KMS-11 (cell line): ENCODE measurements at regions not wholly inside any gene's neighbourhood (a gene's known extent, or its start where the extent isn't known, plus 50 kb on each side); places are given as distances from the start of the nearest gene placed in this dataset.

Experiments
- H2AFZ ChIP-seq: fragments of 200-600 bp; sonication (generic); 2 replicates; pipeline ENCODE4 v1.6.1; 2016; ENCODE audit warnings: antibody characterized with exemption, mixed run types, low read depth
- H3K27ac ChIP-seq: fragments of 200-600 bp; sonication (generic); 2 replicates; pipeline ENCODE4 v1.6.1; 2016; ENCODE audit warnings: mild to moderate bottlenecking, mixed run types
- H3K27me3 ChIP-seq: fragments of 200-600 bp; sonication (generic); 2 replicates; pipeline ENCODE4 v1.6.1; 2017; ENCODE audit warnings: mild to moderate bottlenecking, low read depth, mixed run types, moderate library complexity; ENCODE audit not compliant: insufficient read depth
- H3K36me3 ChIP-seq: fragments of 200-600 bp; sonication (generic); 2 replicates; pipeline ENCODE4 v1.6.1; 2017; ENCODE audit warnings: mild to moderate bottlenecking, mixed run types; ENCODE audit not compliant: insufficient read depth
- H3K4me1 ChIP-seq: fragments of 200-600 bp; sonication (generic); 2 replicates; pipeline ENCODE4 v1.6.1; 2016; ENCODE audit warnings: mild to moderate bottlenecking, low read depth, mixed run types; ENCODE audit not compliant: poor library complexity, severe bottlenecking
- H3K4me2 ChIP-seq: fragments of 200-600 bp; sonication (generic); 2 replicates; pipeline ENCODE4 v1.7.0; 2016; ENCODE audit warnings: mild to moderate bottlenecking, mixed run types
- H3K4me3 ChIP-seq: fragments of 200-600 bp; sonication (generic); IDR thresholded peaks from 2 replicates; pipeline ENCODE4 v1.6.1; 2017; ENCODE audit warnings: low read depth, low read length, mixed read lengths; ENCODE audit not compliant: insufficient read depth
- H3K79me2 ChIP-seq: fragments of 200-600 bp; sonication (generic); 2 replicates; pipeline ENCODE4 v1.6.1; 2016; ENCODE audit warnings: low read depth, mixed run types; ENCODE audit not compliant: insufficient read depth
- H3K9ac ChIP-seq: fragments of 200-600 bp; sonication (generic); 2 replicates; pipeline ENCODE4 v1.6.1; 2016; ENCODE audit warnings: mild to moderate bottlenecking, mixed run types
- H4K20me1 ChIP-seq: fragments of 200-600 bp; sonication (generic); 2 replicates; pipeline ENCODE4 v1.6.1; 2016; ENCODE audit warnings: mild to moderate bottlenecking, mixed run types; ENCODE audit not compliant: insufficient read depth
- CTCF ChIP-seq: fragments of 200-600 bp; sonication (generic); conservative IDR thresholded peaks from 2 replicates; pipeline ENCODE4 v1.6.1; 2017; ENCODE audit warnings: low read depth, mild to moderate bottlenecking, antibody characterized with exemption, low read length, moderate library complexity, mixed read lengths

- Histone ChIP-seq H4K20me1 (no peaks in the 10 kb centered on the region), H3K4me1 (no peaks in the 10 kb centered on the region), H3K27me3 (no peaks in the 10 kb centered on the region), H3K27ac (no peak overlapping the region), H3K4me3 (no peak overlapping the region), H3K9ac (no peak overlapping the region), H2AFZ (no peak overlapping the region), H3K4me2 (no peak overlapping the region), H3K36me3 (no peaks in the 10 kb centered on the region), H3K79me2 (no peaks in the 10 kb centered on the region)
- TF ChIP-seq CTCF: no peak
Observed at GRCh38 chr18:47716632-47717185, 213.8 kb downstream of the SMAD2 start.

DNA sequence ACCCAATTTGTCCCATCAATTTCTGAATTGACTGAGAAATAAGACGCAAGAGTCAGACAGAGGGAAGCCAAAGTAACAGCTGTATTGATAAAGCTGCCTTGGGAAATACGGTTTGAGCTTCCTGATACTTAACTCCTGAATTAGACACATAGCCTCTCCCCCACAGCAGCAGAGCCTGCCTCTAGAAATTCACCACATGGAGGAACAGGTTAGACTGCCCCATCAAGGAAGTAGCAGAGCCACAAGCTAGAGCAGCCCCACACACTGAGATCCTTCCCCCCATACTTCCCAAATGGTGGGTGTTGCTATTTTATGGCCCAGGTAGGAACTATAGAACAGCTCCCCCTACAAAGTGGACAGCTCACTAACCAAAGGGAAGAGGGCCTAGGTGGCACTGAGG lies 220.0 kb downstream of the SMAD2 start:
- Histone ChIP-seq H3K4me2 (no peak overlapping the region), H4K20me1 (no peaks in the 10 kb centered on the region), H3K4me1 (no peaks in the 10 kb centered on the region), H3K9ac (no peak overlapping the region), H3K27ac (no peak overlapping the region), H3K4me3 (no peak overlapping the region), H3K27me3 (no peaks in the 10 kb centered on the region), H3K36me3 (no peaks in the 10 kb centered on the region), H2AFZ (no peak overlapping the region), H3K79me2 (no peaks in the 10 kb centered on the region)
- no peak for TF ChIP-seq CTCF

GRCh38 chr18:47709556-47709955 lies 220.9 kb downstream of the SMAD2 start:
- no peaks in the 10 kb centered on the region for H4K20me1 ChIP-seq
- no peak overlapping the region for H3K4me3 ChIP-seq
- H3K79me2 ChIP-seq: no peaks in the 10 kb centered on the region
- H3K36me3 ChIP-seq: no peaks in the 10 kb centered on the region
- no peak overlapping the region for H3K27ac ChIP-seq
- H3K27me3 ChIP-seq: no peaks in the 10 kb centered on the region
- TF ChIP-seq CTCF: no peak
- no peak overlapping the region for H3K9ac ChIP-seq
- no peak overlapping the region for H2AFZ ChIP-seq
- no peaks in the 10 kb centered on the region for H3K4me1 ChIP-seq
- no peak overlapping the region for H3K4me2 ChIP-seq

- Histone ChIP-seq H3K36me3 (no peaks in the 10 kb centered on the region), H3K4me2 (no peak overlapping the region), H3K4me1 (no peaks in the 10 kb centered on the region), H3K27me3 (no peaks in the 10 kb centered on the region), H3K27ac (no peak overlapping the region), H3K4me3 (no peak overlapping the region), H3K9ac (no peak overlapping the region), H2AFZ (no peak overlapping the region), H4K20me1 (no peaks in the 10 kb centered on the region), H3K79me2 (no peaks in the 10 kb centered on the region)
- TF ChIP-seq CTCF: no peak
Observed at GRCh38 chr18:47708206-47708605, 222.3 kb downstream of the SMAD2 start.
